NCI-H82 treated with DMSO at 0.1 percent for 48 hours (cell line): ENCODE measurements at regions not wholly inside any gene's neighbourhood (a gene's known extent, or its start where the extent isn't known, plus 50 kb on each side); places are given as distances from the start of the nearest gene placed in this dataset.
"Not testable (repeated sequence)": the region's sequence is repeated elsewhere in the genome, so short reads cannot be mapped to it uniquely, and the experiment has no call there.

Experiments used
- DNase-seq: peaks from one replicate; lab custom pipeline; 2025; ENCODE audit not compliant: unreplicated experiment; lab: John Stamatoyannopoulos, UW

DNA sequence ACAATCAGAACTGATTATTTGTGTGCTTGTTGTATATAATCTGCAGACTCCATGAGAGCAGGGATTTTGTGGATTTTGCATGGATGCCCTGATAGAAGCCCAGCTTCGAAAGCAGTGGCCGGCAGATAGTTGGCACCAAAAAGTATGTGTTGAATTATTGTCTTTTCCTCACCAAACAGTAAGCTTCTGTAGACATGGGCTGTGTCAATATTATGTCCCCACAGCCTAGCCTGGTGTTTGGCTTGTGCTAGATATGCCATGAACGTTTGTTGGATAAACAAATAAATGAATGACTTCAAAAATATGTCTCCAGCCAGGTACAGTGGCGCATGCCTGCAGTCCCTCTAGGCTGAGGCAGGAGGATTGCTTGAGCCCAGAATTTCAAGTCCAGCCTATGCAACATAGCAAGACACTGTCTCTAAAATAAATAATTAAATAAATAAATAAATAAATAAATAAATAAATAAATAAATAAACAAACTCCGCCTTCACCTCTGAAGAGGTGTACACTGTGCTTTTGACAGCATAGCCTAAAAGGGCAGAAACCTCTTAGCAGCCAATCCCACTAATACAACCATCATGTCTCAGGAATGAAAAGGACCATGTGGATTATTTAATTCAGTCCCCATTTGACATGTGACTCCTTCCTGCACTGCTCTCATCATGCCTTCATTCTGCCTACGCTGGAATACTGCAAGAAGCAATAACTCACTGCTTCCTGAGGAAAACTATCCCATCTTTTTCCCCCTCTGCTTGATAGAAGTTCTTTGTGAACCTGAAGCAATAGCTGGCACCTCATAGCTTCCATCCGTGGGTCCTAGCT is 335.2 kb downstream of the FBXW7 start:
- DNase-seq: no peak

DNA sequence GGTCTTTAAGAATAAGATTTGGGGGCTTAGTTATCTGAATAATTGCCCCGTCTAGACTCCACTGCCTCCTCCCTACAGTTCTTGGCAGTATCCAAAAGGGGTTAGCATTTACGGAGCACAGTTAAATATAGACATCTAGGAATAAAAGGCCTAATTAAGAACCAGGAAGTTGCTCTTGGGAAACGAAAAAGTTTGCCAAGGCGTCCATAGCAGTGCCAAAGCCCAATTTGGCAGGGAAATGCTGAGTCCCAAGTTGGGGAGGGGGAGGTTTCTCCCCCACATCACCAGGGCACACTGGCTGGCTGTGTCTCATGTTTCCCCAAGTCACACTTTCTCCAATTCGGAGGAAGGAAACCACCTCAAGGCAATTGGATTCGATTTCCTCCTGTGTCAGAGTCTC is 338.7 kb downstream of the FBXW7 start:
- no peak for DNase-seq

DNA sequence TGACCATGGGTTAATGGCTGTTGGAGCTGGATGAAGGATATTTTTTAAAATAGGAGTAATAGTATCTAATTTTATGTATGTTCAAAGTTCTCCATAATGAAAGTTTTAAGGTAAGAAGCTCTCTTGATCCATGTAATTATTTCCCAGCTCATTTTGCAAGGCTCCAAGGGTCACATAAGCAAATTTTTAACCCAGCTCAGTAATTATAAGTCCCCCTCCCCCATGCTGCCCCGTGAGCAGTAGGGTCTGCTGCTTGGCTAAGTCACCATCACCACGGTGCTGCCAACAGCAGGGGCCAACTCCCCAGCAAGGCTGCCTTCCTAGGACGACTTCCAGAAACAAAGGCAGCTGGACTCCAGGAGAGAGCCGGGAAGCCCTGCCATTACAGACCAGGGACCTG is 340.0 kb downstream of the FBXW7 start:
- DNase-seq: no peak

DNA sequence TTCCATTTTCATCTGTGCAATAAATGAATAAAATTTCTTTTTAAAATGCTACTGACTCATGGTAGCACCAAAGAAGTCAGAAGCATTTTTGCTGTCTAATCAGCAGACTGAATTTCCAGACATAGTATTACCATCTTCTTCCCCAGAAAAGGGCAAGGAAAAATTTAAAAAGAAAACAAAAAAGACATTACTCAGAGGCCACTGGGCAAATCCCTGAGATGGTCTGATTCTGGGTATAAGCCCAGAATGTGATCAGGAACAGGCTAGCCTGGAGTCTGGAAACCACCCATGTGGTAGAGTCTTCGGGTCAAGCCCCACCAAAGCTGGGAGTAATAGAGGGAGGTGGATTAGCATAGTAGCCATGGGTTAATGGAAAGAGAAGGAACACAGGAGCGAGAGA is 342.8 kb downstream of the FBXW7 start:
- no peak for DNase-seq

DNA sequence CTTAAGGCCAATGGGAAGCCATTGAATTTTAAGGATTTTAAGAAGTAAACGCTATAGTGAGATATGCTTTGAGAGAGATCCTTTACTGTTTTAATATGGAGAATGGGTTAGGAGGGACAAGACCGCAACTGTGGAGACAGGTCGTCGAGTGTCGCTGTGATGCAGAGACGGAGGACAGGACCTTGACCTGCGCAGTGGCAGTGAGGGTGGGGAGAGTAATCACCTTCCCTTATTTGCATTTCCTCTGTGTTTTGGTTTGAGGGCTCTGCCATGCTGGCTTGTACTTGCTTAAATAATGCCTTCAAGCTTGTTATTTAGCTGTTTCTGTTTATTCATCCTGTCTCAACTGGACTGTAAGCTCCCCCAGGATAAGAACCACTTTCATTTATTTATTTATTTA is 345.0 kb downstream of the FBXW7 start:
- no peak for DNase-seq

DNA sequence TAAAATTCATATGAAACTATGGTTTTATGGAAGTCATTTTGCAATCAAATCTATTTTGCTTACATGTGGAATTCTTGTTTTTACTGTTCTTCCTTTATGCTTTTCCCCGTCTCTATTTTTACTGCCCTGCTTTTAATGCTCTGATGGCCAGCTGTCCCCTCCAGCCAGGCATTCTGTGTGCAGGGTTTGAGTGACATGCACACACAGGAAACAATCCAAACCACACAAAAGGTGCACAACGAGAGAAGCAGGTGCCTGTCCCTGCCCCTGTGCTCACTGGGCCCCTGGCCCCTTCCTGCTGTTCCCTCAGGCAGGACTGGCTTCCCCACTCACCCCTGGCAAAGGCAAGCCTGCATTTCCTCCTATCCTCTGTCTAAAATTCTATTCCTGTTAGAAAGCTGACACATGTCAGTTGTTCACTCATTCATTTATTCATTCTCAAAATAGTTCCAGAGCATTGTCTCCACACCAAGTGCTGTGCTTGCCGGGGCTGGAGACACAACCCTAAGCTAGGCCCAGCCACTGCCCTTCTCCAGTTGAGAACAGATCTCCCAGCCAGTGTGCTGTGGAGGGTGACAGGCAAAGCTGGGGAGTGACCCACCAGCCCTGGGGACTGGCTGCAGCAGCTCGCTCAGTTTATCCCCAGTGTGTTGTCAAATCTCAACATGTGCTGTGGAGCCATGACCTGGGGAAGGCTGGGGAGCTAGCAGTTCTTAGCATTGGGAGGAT is 346.3 kb downstream of the FBXW7 start:
- no peak for DNase-seq

DNA sequence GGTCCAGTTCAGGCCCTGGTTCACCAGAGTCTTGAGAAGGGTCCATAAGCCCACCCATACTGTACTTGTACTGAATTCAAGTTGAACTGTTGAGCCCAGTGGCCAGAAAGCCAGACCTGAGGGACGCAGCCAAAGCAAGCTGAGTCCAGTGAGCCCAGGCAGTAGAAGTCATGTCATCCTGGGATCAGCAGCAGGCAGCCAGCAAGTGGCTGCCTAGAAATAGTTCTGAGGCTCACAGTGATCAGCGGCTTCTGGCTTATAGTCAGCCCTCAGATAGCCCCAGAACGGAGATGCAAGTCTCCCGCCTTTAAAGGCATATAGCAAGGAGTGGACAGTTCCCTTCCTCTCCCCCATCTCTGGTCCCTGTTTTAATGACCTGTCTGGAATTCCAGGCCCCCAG is 347.1 kb downstream of the FBXW7 start:
- DNase-seq: no peak

DNA sequence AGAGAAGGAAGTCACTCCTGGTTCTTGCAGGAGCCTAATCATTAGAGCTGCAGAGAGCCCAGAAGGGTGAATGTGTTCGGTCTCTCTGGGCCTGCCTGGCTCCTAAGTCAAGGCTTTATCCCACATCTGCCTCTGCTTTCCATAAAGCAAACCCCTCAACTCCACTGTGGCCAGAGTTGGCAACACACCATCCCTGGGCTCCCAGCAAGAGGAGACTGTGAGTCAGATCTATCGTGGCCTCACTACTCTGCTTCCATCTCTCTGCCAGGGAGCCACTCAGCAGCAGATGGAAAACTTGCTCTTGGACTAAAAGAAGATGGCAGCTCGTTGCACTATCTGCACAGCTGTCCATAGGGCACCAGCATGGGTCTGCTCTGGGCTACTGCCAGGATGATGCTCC is 348.2 kb downstream of the FBXW7 start:
- DNase-seq: no peak

DNA sequence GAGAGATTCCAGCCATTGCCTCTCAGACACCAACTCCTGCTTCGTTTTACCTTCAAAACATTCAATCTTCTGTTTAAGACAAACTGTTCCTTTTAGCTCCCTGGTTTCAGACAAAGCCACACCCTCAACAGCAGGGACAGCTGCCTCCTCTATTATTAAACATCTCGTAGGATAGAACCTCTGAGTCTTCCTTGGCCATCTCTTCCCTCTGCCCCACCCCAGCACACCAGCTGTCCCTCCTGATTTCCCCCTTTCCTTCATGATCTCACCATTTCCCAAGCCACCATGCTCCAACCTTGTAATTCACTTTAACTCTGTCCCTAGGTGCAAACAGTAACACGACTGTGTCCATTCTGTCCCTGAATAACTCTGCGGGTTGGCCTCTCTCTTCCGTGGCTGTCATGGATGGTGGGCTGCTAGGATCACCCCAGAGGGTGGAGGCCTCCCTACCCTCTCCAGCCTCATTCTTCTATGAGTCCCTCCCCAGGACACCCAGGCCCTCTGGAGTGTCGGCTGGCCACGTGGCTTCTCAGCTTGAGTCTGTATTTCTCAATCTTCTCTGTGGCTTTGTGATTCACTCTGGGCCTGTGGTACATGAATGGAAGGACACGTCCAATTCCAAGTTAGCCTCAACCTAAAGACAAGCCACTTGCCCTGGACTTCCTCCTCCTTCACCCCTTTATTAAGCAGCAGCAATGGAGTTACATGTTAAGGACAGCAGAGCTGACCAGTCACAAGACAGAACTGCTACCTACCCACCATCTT is 349.9 kb downstream of the FBXW7 start:
- no peak for DNase-seq

DNA sequence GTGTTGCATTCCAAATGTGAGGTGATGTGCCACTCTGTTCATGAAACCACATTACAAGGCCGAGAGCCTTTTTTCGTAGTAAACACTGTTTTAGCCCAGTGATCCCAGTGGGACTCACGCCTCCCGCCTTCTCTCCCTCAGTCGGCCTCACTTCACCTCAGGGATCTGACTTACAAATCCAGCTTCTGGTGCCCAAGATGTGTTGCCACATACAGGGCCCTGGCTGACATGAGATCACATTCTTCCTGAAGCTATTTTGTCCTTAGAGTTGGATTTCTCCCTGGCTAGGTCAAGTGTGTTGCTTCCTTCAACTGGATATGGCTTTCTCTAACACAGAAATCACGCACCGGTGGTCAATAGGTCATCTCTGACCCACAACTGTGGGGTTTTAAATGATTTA is 354.7 kb downstream of the FBXW7 start:
- no peak for DNase-seq

DNA sequence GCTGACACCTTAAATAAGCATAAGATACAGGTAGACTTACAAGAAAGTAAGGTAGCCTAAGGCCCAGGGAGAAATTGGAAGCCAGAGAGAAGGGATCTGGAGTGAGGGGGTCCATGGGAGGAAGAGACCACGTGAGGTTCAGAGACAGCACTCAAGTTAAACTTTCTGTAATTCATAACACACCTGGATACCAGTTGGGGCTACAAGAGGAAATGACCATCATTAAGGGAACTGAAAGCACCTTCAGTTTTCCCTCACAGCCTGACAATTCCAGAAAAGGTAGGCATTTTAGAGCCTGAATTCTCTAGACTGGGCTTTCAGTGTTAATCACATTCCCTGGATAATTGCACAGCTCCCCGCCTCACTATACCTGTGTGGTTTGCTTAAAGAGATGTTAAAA is 355.5 kb downstream of the FBXW7 start:
- DNase-seq: no peak

DNA sequence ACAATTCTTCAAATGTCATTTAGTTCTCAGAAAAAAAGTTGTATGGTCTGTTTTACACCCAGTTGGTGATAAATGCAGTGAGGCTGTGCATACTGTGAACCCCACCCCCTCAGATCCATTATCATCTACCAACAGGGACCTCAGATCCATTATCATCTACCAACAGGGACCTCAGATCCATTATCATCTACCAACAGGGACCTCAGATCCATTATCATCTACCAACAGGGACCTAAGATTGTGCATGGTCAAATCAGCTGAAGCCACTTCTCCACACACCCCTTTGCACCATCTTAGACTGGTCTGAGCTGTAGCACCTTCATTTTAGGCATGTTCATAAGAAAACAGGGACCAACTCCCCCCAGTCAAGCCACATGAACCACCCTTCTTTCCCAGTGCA is 358.4 kb downstream of the FBXW7 start:
- not testable (repeated sequence) for DNase-seq

DNA sequence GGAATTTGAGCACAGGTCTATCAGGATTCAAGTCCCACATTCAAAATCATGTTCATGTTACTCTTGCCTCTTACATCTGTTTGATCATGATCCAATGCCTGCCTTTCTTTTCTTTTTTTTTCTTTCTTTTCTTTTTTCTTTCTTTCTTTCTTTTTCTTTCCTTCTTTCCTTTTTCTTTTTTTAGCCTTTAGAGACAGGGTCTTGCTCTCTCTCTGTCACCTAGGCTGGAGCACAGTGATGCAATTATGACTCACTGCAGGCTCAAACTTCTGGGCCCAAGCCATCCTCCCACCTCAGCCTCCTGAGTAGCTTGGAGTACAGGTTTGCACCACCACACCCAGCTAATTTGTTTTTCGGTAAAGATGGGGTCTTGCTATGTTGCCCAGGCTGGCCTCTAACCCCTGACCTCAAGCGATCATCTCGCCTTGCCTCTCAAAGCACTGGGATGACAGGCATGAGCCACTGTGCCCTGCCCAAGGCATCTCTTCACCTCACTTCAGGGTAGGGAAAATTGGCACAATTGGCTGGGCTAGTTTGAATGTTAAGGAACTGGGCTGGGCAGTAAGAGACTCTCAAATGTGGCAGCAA is 359.2 kb downstream of the FBXW7 start:
- DNase-seq: no peak

DNA sequence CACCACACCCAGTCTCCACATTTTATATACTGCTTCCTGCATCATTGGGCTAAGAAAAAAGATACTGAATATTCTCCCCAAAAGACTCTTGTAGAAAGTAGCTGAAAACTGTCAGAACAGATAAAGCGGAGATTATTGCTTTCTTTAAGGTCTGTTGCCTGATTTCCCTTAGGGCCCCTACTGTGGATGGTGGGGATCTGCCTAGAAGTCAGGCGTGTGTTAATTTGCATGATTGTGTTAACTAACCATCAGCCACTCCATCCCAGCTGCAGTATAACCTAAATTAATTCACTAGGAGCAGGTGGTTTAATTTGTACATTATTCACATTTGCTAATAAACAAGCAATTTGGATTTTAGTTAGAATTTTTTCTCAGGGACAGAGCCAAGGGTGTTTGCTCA is 360.3 kb downstream of the FBXW7 start:
- DNase-seq: no peak

DNA sequence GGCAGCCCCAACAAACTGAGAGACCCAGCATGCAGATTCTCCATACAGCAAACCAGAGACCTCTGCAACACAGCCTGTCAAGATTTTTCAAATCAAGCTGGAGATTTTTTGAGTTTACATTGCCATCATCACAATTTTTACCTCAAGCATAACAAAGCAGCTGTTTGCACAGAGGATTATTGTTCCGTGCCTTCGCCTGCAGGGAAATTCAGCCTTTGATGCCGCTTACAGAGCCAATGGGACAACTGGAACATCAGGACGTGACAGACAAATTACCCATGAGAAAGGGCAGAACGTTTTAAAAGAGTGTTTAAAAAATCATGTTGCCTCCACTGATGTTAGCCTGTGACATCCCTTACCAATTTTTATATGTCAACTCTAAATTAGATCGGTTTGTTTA is 363.7 kb downstream of the FBXW7 start:
- DNase-seq: no peak

DNA sequence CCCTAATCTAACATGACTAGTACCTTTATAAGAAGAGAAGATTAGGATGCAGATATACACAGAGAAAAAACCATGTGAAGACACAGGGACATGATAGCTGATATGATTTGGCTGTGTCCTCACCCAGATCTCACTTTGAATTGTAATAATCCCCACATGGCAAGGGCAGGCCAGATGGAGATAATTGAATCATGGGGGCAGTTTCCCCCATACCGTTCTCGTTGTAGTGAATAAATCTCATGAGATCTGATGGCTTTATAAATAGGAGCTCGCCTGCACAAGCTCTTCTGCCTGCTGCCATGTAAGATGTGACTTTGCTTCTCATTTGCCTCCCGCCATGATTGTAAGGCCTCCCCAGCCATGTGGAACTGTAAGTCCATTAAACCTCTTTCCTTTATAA is 364.3 kb downstream of the FBXW7 start:
- DNase-seq: peak; percentile 62

DNA sequence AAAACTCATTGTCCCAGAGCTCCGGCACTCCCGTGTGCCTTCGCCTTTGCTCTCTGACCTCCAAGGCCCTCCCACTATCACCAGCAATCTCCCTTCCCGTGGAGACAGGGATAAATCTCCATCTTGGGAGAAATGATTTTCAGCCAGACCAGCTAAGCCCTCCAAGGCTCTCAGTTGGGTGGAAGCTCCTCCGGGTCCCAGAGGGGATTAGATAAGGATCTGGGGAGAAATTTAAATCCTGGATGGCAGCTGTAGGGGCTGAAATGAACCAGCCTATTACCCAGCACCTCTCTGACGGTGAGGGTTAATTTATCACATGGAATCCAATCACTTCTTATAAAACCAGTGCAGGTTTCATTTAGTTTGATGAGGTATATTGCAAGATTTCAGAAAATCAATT is 366.2 kb downstream of the FBXW7 start:
- peak; percentile 70 for DNase-seq

DNA sequence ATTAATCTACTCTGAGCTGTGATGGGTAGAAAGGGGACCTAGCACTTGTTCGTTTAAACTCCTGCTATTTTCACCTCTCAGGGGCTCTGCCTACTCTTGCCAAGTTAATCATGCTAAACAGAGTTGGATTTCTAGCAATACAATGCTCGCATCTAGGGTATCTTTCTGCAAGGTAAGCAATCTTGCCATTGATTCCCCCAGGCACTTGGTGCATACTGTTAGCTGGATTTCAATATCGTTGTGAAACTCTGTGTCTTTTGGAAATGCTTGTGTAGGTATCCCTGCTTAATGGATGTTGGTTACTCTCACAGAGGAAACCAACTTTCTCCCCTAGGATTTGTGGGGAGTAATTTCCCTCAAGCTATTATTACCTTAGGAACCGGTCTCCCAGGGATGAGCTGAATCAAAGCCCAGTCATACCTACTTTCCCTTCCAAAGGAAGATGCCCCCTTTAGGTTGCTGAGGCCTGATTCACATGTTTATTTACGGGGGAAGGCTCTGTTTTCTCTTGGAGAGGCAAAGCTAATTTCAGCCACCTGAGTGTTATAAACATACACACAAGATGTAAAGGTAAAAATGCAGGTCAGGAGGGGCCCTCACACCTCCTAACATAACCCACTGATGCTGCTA is 366.8 kb downstream of the FBXW7 start:
- no peak for DNase-seq

DNA sequence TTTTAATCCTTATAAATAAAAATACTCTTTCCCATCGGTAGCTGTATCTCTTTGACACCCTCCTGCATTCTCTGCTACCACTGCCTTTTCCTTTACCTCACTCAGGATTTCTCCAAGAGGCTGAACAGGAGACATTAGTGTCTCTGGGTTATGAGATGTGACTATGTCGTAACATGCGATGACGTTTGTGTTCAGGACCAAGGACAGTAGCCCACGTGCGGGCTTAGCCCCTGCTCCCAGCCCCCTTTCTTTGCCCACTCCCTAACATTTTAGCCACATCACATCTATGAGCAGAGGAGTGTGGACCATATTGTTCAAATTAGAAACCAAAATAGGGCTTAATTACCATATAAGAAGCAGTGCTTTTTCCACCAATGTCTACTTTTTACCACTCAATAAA is 369.3 kb downstream of the FBXW7 start:
- no peak for DNase-seq

DNA sequence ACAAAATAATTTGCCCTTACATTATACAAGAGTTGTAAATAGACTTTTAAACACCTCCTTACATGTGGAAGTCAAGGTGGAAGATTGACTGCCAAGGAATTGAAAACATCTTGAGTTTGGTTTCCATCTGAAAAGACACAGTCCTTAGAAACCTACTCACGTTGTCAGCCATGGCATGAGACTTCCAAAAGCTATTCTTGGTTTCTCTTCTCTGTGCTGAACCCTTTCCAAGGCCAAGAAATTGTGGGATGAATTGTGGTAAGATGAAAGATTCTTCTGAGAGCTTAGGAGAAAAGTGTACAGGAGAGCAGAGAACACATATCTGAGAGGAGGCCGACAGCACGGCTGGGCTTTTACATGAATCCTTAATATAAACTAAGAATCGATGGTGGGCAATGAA is 370.0 kb downstream of the FBXW7 start:
- no peak for DNase-seq

DNA sequence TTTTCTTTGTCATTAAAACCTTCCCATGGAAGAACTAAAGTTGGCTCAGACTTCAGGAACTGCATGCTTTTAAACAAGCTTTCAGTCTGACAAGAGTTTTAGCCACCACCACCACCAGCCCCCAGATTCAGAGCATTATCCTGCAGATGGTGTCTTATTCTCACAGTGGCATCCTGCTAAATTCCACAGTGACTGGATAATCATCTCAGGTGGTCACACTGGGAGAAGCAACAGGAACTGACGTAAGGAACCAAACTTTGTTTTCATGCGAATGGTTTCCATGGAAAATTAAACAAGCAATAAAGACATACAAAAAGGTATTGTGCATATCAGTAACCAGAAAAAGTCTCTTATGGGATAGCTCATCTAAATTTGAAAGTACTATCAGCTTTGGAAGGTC is 370.7 kb downstream of the FBXW7 start:
- peak; percentile 3 for DNase-seq
